Neural cell (in vitro differentiated cells): ENCODE measurements at regions not wholly inside any gene's neighbourhood (a gene's known extent, or its start where the extent isn't known, plus 50 kb on each side); places are given as distances from the start of the nearest gene placed in this dataset.

ENCODE experiments used
- H2AFZ ChIP-seq: fragments of 200-600, 300-800 bp; sonication (generic), shearing (Covaris generic); 2 replicates; pipeline ENCODE4 v1.6.0; 2014; ENCODE audit warnings: low read depth, mild to moderate bottlenecking, antibody characterized with exemption, low read length, moderate library complexity
- H3F3A ChIP-seq: fragments of 200-600 bp; shearing (Covaris generic); 2 replicates; pipeline ENCODE4 v1.6.1; 2016; ENCODE audit warnings: mild to moderate bottlenecking, moderate library complexity, mixed read lengths, antibody characterized with exemption, low read length; ENCODE audit not compliant: insufficient read depth, poor library complexity, severe bottlenecking
- H3K27ac ChIP-seq: fragments of 200-600, 300-800 bp; sonication (generic), shearing (Covaris generic); 2 replicates; pipeline ENCODE4 v1.5.1; 2014; ENCODE audit warnings: mild to moderate bottlenecking, low read length, moderate library complexity
- H3K27me3 ChIP-seq: fragments of 300-800, 200-600 bp; sonication (generic), shearing (Covaris generic); 2 replicates; pipeline ENCODE4 v1.6.0; 2014; ENCODE audit warnings: mild to moderate bottlenecking, low read depth, low read length, moderate library complexity; ENCODE audit not compliant: insufficient read depth
- H3K36me3 ChIP-seq: fragments of 300-800, 200-600 bp; sonication (generic), shearing (Covaris generic); 2 replicates; pipeline ENCODE4 v1.5.1; 2014; ENCODE audit warnings: mild to moderate bottlenecking, antibody characterized with exemption, low read length, moderate library complexity; ENCODE audit not compliant: insufficient read depth
- H3K4me2 ChIP-seq: fragments of 300-800, 200-600 bp; sonication (generic), shearing (Covaris generic); 2 replicates; pipeline ENCODE4 v1.6.0; 2014; ENCODE audit warnings: mild to moderate bottlenecking, low read length
- H3K4me3 ChIP-seq: fragments of 300-800, 200-600 bp; sonication (generic), shearing (Covaris generic); 2 replicates; pipeline ENCODE4 v1.5.1; 2014; ENCODE audit warnings: mild to moderate bottlenecking, low read length, moderate library complexity
- H3K79me2 ChIP-seq: fragments of 200-600 bp; shearing (Covaris generic); replicated peaks from 2 replicates; pipeline ENCODE4 v1.6.0; 2014; ENCODE audit warnings: mild to moderate bottlenecking, low read length, moderate library complexity; ENCODE audit not compliant: insufficient read depth
- H3K9ac ChIP-seq: fragments of 300-800, 200-600 bp; sonication (generic), shearing (Covaris generic); 2 replicates; pipeline ENCODE4 v1.6.1; 2016; ENCODE audit warnings: mild to moderate bottlenecking, low read length, mixed read lengths
- H3K9me2 ChIP-seq: fragments of 200-600 bp; shearing (Covaris generic); 2 replicates; pipeline ENCODE4 v1.6.1; 2016; ENCODE audit warnings: mild to moderate bottlenecking, low read length, mixed read lengths; ENCODE audit not compliant: insufficient read depth
- H3K9me3 ChIP-seq: fragments of 200-600, 300-800 bp; sonication (generic), shearing (Covaris generic); 2 replicates; pipeline ENCODE4 v1.6.1; 2016; ENCODE audit warnings: mild to moderate bottlenecking, mixed run types, low read length, moderate library complexity, mixed read lengths
- H4K20me1 ChIP-seq: fragments of 200-600 bp; shearing (Covaris generic); 2 replicates; pipeline ENCODE4 v1.6.1; 2016; ENCODE audit warnings: mild to moderate bottlenecking, mixed run types; ENCODE audit not compliant: insufficient read depth
- EP300 ChIP-seq: fragments of 450-650 bp; conservative IDR thresholded peaks from 2 replicates; pipeline ENCODE4 v1.6.1; 2014; ENCODE audit warnings: antibody characterized with exemption, mild to moderate bottlenecking, moderate library complexity; ENCODE audit not compliant: poor library complexity, severe bottlenecking
- EZH2 ChIP-seq: fragments of 200-600, 300-800 bp; shearing (Covaris generic), sonication (generic); IDR thresholded peaks from 2 replicates; pipeline ENCODE4 v1.6.1; 2014; ENCODE audit warnings: antibody characterized with exemption, low read length, borderline replicate concordance, mild to moderate bottlenecking; ENCODE audit not compliant: insufficient read depth, poor library complexity, severe bottlenecking
- MXI1 ChIP-seq: fragments of 450-650 bp; conservative IDR thresholded peaks from 2 replicates; pipeline ENCODE4 v1.6.1; 2014; ENCODE audit warnings: antibody characterized with exemption, mild to moderate bottlenecking; ENCODE audit not compliant: poor library complexity, severe bottlenecking
- POLR2AphosphoS5 ChIP-seq: IDR thresholded peaks from 2 replicates; pipeline ENCODE4 v1.6.1; 2012
- RAD21 ChIP-seq: fragments of 450-650 bp; conservative IDR thresholded peaks from 2 replicates; pipeline ENCODE4 v1.6.1; 2014; ENCODE audit warnings: antibody characterized with exemption, mild to moderate bottlenecking, moderate library complexity
- SMC3 ChIP-seq: fragments of 450-650 bp; conservative IDR thresholded peaks from 2 replicates; pipeline ENCODE4 v1.6.1; 2014; ENCODE audit warnings: antibody characterized with exemption, mild to moderate bottlenecking, moderate library complexity; ENCODE audit not compliant: poor library complexity
- TAF1 ChIP-seq: IDR thresholded peaks from 2 replicates; pipeline ENCODE4 v1.6.1; 2012; ENCODE audit warnings: low read depth
- TF ChIP-seq, protein P1 (sequence below): IDR thresholded peaks from 2 replicates; pipeline ENCODE4 v1.6.1; 2012; ENCODE audit warnings: borderline replicate concordance
- TF ChIP-seq, protein P2 (sequence below): fragments of 450-650 bp; IDR thresholded peaks from 2 replicates; pipeline ENCODE4 v1.5.1; 2014; ENCODE audit warnings: antibody characterized with exemption, mild to moderate bottlenecking, moderate library complexity; ENCODE audit not compliant: poor library complexity, severe bottlenecking

DNA sequence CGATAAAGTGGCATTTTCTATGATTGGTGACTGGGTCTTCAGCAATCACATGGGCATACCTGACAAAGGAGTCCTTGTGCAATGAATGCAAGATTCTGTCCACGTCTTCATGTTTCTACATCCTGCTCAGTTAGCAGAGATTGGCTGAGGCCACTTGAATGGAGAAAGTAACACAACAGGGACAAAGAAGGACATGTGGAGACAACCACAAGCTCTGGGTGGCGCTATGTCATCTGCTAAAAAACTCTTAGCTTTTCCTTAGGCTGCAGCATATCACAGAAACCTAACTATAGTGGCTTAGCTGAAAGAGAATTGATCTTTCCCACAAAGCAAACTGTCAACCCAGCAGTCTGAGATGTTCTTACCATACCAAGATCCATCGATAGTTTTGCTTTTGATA, 1109.7 kb downstream of the SOCS6 start:
- H3K4me3 ChIP-seq = no peak overlapping the region
- no peaks in the 10 kb centered on the region for H3K9me3 ChIP-seq
- H3K27ac ChIP-seq = no peak overlapping the region

DNA sequence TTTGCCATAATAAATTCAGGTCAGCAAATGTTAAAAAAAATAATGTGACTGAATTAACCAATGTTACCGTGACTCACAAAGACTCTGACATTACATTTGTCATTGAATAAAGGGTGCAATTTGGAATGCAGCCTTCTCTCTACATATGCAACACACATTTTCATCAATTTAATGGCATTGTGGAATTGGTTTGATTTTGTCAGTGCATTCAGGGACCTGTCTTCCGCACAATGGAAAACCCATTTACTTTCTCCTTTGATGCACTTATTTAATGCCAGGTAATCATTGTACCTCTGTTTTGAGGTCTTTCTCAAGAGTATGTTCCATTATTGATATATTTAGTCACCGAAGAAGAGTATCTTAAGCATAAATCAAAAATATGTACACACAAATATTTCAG, 1099.3 kb downstream of the SOCS6 start:
- H3K4me3 ChIP-seq = no peak overlapping the region
- H3K9me2 ChIP-seq = no peaks in the 10 kb centered on the region
- no peaks in the 10 kb centered on the region for H3K36me3 ChIP-seq
- H3K9me3 ChIP-seq = no peaks in the 10 kb centered on the region
- H4K20me1 ChIP-seq = no peaks in the 10 kb centered on the region
- H2AFZ ChIP-seq = no peak overlapping the region
- H3K27ac ChIP-seq = peak overlapping the region; percentile 35
- H3F3A ChIP-seq = no peaks in the 10 kb centered on the region
- no peak overlapping the region for H3K4me2 ChIP-seq
- no peak for TF ChIP-seq EZH2
- no peak for TF ChIP-seq TAF1
- TF ChIP-seq, protein P1, sequence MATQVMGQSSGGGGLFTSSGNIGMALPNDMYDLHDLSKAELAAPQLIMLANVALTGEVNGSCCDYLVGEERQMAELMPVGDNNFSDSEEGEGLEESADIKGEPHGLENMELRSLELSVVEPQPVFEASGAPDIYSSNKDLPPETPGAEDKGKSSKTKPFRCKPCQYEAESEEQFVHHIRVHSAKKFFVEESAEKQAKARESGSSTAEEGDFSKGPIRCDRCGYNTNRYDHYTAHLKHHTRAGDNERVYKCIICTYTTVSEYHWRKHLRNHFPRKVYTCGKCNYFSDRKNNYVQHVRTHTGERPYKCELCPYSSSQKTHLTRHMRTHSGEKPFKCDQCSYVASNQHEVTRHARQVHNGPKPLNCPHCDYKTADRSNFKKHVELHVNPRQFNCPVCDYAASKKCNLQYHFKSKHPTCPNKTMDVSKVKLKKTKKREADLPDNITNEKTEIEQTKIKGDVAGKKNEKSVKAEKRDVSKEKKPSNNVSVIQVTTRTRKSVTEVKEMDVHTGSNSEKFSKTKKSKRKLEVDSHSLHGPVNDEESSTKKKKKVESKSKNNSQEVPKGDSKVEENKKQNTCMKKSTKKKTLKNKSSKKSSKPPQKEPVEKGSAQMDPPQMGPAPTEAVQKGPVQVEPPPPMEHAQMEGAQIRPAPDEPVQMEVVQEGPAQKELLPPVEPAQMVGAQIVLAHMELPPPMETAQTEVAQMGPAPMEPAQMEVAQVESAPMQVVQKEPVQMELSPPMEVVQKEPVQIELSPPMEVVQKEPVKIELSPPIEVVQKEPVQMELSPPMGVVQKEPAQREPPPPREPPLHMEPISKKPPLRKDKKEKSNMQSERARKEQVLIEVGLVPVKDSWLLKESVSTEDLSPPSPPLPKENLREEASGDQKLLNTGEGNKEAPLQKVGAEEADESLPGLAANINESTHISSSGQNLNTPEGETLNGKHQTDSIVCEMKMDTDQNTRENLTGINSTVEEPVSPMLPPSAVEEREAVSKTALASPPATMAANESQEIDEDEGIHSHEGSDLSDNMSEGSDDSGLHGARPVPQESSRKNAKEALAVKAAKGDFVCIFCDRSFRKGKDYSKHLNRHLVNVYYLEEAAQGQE = peak; percentile 52
- peak; percentile 65 for TF ChIP-seq POLR2AphosphoS5
- TF ChIP-seq, protein P2, sequence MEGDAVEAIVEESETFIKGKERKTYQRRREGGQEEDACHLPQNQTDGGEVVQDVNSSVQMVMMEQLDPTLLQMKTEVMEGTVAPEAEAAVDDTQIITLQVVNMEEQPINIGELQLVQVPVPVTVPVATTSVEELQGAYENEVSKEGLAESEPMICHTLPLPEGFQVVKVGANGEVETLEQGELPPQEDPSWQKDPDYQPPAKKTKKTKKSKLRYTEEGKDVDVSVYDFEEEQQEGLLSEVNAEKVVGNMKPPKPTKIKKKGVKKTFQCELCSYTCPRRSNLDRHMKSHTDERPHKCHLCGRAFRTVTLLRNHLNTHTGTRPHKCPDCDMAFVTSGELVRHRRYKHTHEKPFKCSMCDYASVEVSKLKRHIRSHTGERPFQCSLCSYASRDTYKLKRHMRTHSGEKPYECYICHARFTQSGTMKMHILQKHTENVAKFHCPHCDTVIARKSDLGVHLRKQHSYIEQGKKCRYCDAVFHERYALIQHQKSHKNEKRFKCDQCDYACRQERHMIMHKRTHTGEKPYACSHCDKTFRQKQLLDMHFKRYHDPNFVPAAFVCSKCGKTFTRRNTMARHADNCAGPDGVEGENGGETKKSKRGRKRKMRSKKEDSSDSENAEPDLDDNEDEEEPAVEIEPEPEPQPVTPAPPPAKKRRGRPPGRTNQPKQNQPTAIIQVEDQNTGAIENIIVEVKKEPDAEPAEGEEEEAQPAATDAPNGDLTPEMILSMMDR = no peak
- TF ChIP-seq MXI1 = no peak
- peak; percentile 78 for TF ChIP-seq EP300
- no peak for TF ChIP-seq SMC3
- TF ChIP-seq RAD21 = no peak
- no peaks in the 10 kb centered on the region for H3K79me2 ChIP-seq
- H3K27me3 ChIP-seq = no peaks in the 10 kb centered on the region
- H3K9ac ChIP-seq = no peak overlapping the region

More for the DNA sequence above, 1109.7 kb downstream of the SOCS6 start:
- no peaks in the 10 kb centered on the region for H3F3A ChIP-seq
- H3K79me2 ChIP-seq = no peaks in the 10 kb centered on the region
- H3K27me3 ChIP-seq = no peaks in the 10 kb centered on the region
- H3K36me3 ChIP-seq = no peaks in the 10 kb centered on the region
- no peak overlapping the region for H2AFZ ChIP-seq
- H3K9ac ChIP-seq = no peak overlapping the region
- H3K4me2 ChIP-seq = no peak overlapping the region
- no peaks in the 10 kb centered on the region for H3K9me2 ChIP-seq
- no peaks in the 10 kb centered on the region for H4K20me1 ChIP-seq
- TF ChIP-seq, protein P1 = no peak
- peak; percentile 55 for TF ChIP-seq SMC3
- TF ChIP-seq EP300 = no peak
- no peak for TF ChIP-seq MXI1
- TF ChIP-seq EZH2 = no peak
- TF ChIP-seq RAD21 = peak; percentile 66
- TF ChIP-seq, protein P2 = peak; percentile 55
- TF ChIP-seq POLR2AphosphoS5 = no peak
- no peak for TF ChIP-seq TAF1
